ENCODE measurements at regions not wholly inside any gene's neighbourhood (a gene's known extent, or its start where the extent isn't known, plus 50 kb on each side); places are given as distances from the start of the nearest gene placed in this dataset.
"Not testable (repeated sequence)": the region's sequence is repeated elsewhere in the genome, so short reads cannot be mapped to it uniquely, and the experiment has no call there.

DNA sequence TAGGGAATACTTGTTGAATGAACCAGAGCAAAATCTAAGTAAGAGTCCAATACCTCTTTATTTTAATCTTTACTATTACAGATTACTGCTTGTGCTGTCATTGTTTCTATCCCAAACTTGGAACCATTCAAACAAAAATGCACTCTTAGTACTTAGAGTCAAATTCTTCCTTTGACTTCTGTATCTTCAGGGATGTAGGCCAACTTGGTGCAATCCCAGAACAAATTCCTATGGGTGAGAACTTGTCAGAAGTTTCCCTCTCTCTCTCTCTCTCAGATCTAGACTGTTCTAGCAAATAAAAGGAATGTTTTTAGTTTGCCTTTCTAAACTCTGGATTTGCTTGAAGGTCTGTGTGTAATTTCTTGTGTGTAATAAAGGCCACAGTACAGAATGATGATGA, 329.0 kb upstream of the TMTC4 start:
- DNase-seq (ENCODE audit: low read depth): no peak
- in situ Hi-C loops (cut with HindIII; ENCODE audit: low pct_unique_long_range_greater_than_20kb, low sequenced_read_pairs): no loop called here

DNA sequence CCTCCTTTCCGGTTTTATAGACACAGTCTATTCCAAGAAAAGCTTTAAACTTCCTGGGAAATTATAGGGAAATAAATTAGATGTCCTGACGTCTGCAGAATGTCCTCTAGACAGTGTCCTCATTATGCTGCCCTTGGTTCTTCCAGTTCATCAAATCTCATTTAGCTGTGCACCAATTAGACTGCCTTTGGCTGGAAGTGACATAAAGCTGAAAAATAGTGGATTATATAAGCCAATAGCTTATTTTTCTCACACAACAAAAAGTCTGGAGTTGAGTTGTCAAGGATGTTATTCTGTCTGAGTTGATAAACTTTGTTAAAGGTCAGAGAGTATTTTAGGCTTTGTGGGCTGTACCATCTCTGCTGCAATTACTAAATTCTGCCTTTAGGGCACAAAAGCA, 314.8 kb upstream of the TMTC4 start:
- in situ Hi-C loops (cut with HindIII; ENCODE audit: low pct_unique_long_range_greater_than_20kb, low sequenced_read_pairs): no loop called here
- DNase-seq (ENCODE audit: low read depth): no peak

- in situ Hi-C loops (cut with HindIII; ENCODE audit: low pct_unique_long_range_greater_than_20kb, low sequenced_read_pairs): no loop called here
- no peak for DNase-seq (ENCODE audit: low read depth)
Measured at GRCh38 chr13:100988921-100989320, 314.3 kb upstream of the TMTC4 start.

DNA sequence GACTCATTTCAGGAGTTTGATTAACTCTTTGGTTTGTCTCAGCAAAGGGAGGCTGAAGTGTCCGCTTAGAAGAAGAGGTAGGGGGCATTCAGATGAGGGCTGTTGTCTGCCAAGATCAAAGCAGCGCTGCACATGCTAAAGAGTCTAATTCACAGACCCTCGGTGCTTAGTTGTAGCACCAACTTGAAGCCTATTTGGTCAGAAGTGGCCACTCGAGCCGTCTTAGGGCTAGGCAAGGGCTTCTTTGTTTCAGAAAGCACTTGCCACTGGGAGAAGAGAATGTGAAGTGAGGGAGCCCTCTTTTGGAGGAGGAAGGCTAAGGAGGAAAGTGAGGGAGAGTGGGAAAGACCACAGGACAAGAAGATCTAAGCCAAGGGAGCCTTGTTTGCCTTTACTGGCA, 313.4 kb upstream of the TMTC4 start:
- in situ Hi-C loops (cut with HindIII; ENCODE audit: low pct_unique_long_range_greater_than_20kb, low sequenced_read_pairs): no loop called here
- no peak for DNase-seq (ENCODE audit: low read depth)

DNA sequence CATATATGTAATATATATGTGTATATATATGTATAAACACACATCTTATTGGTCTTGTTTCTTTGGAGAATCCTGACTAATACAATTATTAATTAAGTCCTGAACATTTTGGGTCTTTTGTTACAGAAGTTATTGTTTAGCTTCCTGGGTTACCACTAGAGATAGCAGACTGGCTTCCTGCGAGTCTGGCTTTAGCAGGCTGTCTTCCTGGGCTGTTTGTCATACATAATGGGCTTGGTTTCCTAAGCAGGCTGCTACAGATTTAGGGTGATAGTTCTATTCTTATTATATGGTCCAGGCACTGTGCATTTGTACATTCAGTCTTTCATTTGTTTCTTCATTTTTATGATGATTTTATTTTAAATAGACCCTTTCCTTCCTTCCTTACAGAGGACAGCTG, 312.0 kb upstream of the TMTC4 start:
- DNase-seq (ENCODE audit: low read depth): no peak
- in situ Hi-C loops (cut with HindIII; ENCODE audit: low pct_unique_long_range_greater_than_20kb, low sequenced_read_pairs): no loop called here

- DNase-seq (ENCODE audit: low read depth): no peak
- in situ Hi-C loops (cut with HindIII; ENCODE audit: low pct_unique_long_range_greater_than_20kb, low sequenced_read_pairs): no loop called here
Measured at GRCh38 chr13:100984085-100984705, 309.6 kb upstream of the TMTC4 start.

DNA sequence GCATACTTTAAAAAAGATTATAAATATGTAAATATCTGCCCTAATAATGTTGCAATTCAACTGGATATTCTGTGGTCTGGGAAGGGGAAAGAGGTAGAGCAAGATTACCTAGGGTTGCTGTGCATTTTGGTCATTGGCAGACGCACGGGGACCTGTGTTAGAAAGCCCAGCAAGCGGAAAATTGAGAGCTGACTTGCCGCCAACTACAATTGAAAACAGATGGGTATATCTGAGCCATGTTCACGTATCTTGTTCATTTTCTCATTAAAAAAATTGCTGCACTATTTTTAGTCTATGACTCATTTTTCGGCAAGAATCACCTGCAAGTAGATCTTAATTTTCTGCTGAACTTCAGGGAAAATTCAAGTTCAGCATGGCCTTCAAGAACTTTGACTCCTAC, 308.5 kb upstream of the TMTC4 start:
- in situ Hi-C loops (cut with HindIII; ENCODE audit: low pct_unique_long_range_greater_than_20kb, low sequenced_read_pairs): no loop called here
- no peak for DNase-seq (ENCODE audit: low read depth)

- DNase-seq (ENCODE audit: low read depth): no peak
- in situ Hi-C loops (cut with HindIII; ENCODE audit: low pct_unique_long_range_greater_than_20kb, low sequenced_read_pairs): no loop called here
Measured at GRCh38 chr13:100980171-100980570, 305.6 kb upstream of the TMTC4 start.

GRCh38 chr13:100977841-100978240, 303.2 kb upstream of the TMTC4 start:
- no peak for DNase-seq (ENCODE audit: low read depth)
- in situ Hi-C loops (cut with HindIII; ENCODE audit: low pct_unique_long_range_greater_than_20kb, low sequenced_read_pairs): no loop called here

- DNase-seq (ENCODE audit: low read depth): no peak
- in situ Hi-C loops (cut with HindIII; ENCODE audit: low pct_unique_long_range_greater_than_20kb, low sequenced_read_pairs): no loop called here
Measured at GRCh38 chr13:100976993-100977392, 302.4 kb upstream of the TMTC4 start.

- DNase-seq (ENCODE audit: low read depth): not testable (repeated sequence)
Measured at GRCh38 chr13:100975666-100976065, 301.1 kb upstream of the TMTC4 start.

GRCh38 chr13:100962585-100962984, 288.0 kb upstream of the TMTC4 start:
- DNase-seq (ENCODE audit: low read depth): no peak
- in situ Hi-C loops (cut with HindIII; ENCODE audit: low pct_unique_long_range_greater_than_20kb, low sequenced_read_pairs): no loop called here

More at GRCh38 chr13:100975666-100976065, 301.1 kb upstream of the TMTC4 start:
- in situ Hi-C loops (cut with HindIII; ENCODE audit: low pct_unique_long_range_greater_than_20kb, low sequenced_read_pairs): not testable (repeated sequence)

DNA sequence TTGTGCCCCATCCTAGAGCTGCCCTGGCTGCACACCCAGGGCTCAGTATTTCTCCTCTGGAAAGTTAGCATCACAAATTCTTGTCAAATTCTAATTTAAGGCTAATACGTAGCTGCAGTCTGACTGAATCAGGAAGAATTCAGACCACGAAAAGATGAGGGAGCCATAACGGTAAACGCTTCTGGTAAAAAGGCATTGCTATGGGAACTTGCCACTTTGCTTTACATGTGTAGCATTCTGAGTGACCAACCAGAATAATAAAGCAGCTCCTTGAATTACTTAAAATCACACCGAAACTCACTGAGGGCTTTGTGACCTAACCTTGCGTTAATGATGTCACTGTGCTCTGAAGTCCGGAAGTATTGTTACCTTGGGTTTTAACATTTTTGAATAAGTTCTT, 286.6 kb upstream of the TMTC4 start:
- DNase-seq (ENCODE audit: low read depth): no peak
- in situ Hi-C loops (cut with HindIII; ENCODE audit: low pct_unique_long_range_greater_than_20kb, low sequenced_read_pairs): no loop called here

GRCh38 chr13:100958831-100959230, 284.2 kb upstream of the TMTC4 start:
- no peak for DNase-seq (ENCODE audit: low read depth)
- in situ Hi-C loops (cut with HindIII; ENCODE audit: low pct_unique_long_range_greater_than_20kb, low sequenced_read_pairs): no loop called here

DNA sequence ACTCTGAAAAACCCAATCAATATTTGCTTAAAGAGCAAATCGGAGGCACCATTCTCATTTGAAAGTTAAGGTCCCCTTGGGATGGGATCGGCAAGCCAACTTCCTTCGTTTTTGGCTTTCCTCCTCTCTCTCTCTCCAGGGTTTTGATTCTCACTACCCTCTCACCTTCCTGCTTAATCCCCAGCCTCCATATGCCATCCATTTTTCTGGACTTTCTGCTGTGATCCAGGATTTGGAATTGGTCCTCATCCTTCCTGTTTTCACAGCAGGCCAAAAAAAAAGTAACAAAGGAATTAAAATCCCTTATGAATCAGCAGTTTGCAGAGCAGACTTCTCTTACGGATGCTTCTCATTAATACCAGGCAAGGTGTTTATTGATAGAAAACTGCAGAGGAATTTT, 283.1 kb upstream of the TMTC4 start:
- no peak for DNase-seq (ENCODE audit: low read depth)
- in situ Hi-C loops (cut with HindIII; ENCODE audit: low pct_unique_long_range_greater_than_20kb, low sequenced_read_pairs): no loop called here

- no peak for DNase-seq (ENCODE audit: low read depth)
- in situ Hi-C loops (cut with HindIII; ENCODE audit: low pct_unique_long_range_greater_than_20kb, low sequenced_read_pairs): no loop called here
Measured at GRCh38 chr13:100954430-100955305, 280.1 kb upstream of the TMTC4 start.

GRCh38 chr13:100951016-100951415, 276.4 kb upstream of the TMTC4 start:
- no peak for DNase-seq (ENCODE audit: low read depth)
- in situ Hi-C loops (cut with HindIII; ENCODE audit: low pct_unique_long_range_greater_than_20kb, low sequenced_read_pairs): no loop called here

- DNase-seq (ENCODE audit: low read depth); in situ Hi-C loops (cut with HindIII; ENCODE audit: low pct_unique_long_range_greater_than_20kb, low sequenced_read_pairs): not testable (repeated sequence)
Measured at GRCh38 chr13:100948937-100949336, 274.3 kb upstream of the TMTC4 start.

DNA sequence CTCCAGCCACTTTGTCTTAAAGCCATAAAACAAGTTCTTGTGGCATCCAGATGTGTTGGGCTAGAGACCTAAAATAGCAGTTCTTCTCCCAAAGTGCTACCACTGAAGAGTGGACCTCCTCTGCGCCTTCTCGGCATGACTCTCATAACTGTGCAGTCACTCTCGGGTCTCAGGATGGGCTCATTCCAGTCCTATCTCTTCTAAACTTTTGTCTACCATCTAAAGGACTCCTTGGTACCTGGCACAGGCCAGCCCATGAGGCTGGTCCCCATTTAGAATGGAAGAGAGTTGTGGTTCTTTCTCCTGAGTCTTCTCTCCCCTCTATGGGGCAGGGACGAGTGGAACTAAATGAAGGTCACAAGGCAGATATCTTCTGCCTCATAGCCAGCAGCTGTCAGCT, 272.0 kb upstream of the TMTC4 start:
- in situ Hi-C loops (cut with HindIII; ENCODE audit: low pct_unique_long_range_greater_than_20kb, low sequenced_read_pairs): no loop called here
- DNase-seq (ENCODE audit: low read depth): no peak

Measured in Caki2 (cell line).